HG02943 (cell line): ENCODE measurements at regions not wholly inside any gene's neighbourhood (a gene's known extent, or its start where the extent isn't known, plus 50 kb on each side); places are given as distances from the start of the nearest gene placed in this dataset.

Experiments used
- ATAC-seq: cut with Tn5 transposase; IDR thresholded peaks from one replicate; pipeline ENCODE4 v1.9.1; 2021; ENCODE audit warnings: mild to moderate bottlenecking, low read depth, moderate library complexity; ENCODE audit not compliant: unreplicated experiment

GRCh38 chr2:81624825-81625224 is 1320.3 kb upstream of the LRRTM1 start:
- no peak for ATAC-seq

- ATAC-seq: no peak
Measured at GRCh38 chr2:81600088-81600487, 1295.5 kb upstream of the LRRTM1 start.

GRCh38 chr2:81598453-81598852 is 1293.9 kb upstream of the LRRTM1 start:
- ATAC-seq: no peak

- ATAC-seq: no peak
Measured at GRCh38 chr2:81589406-81589805, 1284.9 kb upstream of the LRRTM1 start.

GRCh38 chr2:81583311-81584108 is 1279.0 kb upstream of the LRRTM1 start:
- no peak for ATAC-seq

GRCh38 chr2:81576713-81577112 is 1272.2 kb upstream of the LRRTM1 start:
- no peak for ATAC-seq

GRCh38 chr2:81551040-81551634 is 1246.6 kb upstream of the LRRTM1 start:
- ATAC-seq: no peak

GRCh38 chr2:81550277-81550676 is 1245.7 kb upstream of the LRRTM1 start:
- no peak for ATAC-seq

GRCh38 chr2:81549646-81550045 is 1245.1 kb upstream of the LRRTM1 start:
- no peak for ATAC-seq

- ATAC-seq: no peak
Measured at GRCh38 chr2:81545626-81546025, 1241.1 kb upstream of the LRRTM1 start.

- ATAC-seq: no peak
Measured at GRCh38 chr2:81542119-81542518, 1237.6 kb upstream of the LRRTM1 start.

GRCh38 chr2:81529944-81530343 is 1225.4 kb upstream of the LRRTM1 start:
- no peak for ATAC-seq

GRCh38 chr2:81528852-81529480 is 1224.4 kb upstream of the LRRTM1 start:
- no peak for ATAC-seq

- ATAC-seq: no peak
Measured at GRCh38 chr2:81523344-81523743, 1218.8 kb upstream of the LRRTM1 start.

- no peak for ATAC-seq
Measured at GRCh38 chr2:81513328-81513727, 1208.8 kb upstream of the LRRTM1 start.

GRCh38 chr2:81505586-81505985 is 1201.0 kb upstream of the LRRTM1 start:
- ATAC-seq: no peak

- ATAC-seq: no peak
Measured at GRCh38 chr2:81495556-81495955, 1191.0 kb upstream of the LRRTM1 start.

GRCh38 chr2:81483254-81483653 is 1178.7 kb upstream of the LRRTM1 start:
- ATAC-seq: no peak

GRCh38 chr2:81481994-81482368 is 1177.4 kb upstream of the LRRTM1 start:
- ATAC-seq: no peak

- no peak for ATAC-seq
Measured at GRCh38 chr2:81481242-81481993, 1176.9 kb upstream of the LRRTM1 start.

- no peak for ATAC-seq
Measured at GRCh38 chr2:81467096-81467495, 1162.5 kb upstream of the LRRTM1 start.
